KMS-11 (cell line): ENCODE measurements at regions not wholly inside any gene's neighbourhood (a gene's known extent, or its start where the extent isn't known, plus 50 kb on each side); places are given as distances from the start of the nearest gene placed in this dataset.

Experiments
- H2AFZ ChIP-seq: fragments of 200-600 bp; sonication (generic); 2 replicates; pipeline ENCODE4 v1.6.1; 2016; ENCODE audit warnings: antibody characterized with exemption, mixed run types, low read depth
- H3K27ac ChIP-seq: fragments of 200-600 bp; sonication (generic); 2 replicates; pipeline ENCODE4 v1.6.1; 2016; ENCODE audit warnings: mild to moderate bottlenecking, mixed run types
- H3K27me3 ChIP-seq: fragments of 200-600 bp; sonication (generic); 2 replicates; pipeline ENCODE4 v1.6.1; 2017; ENCODE audit warnings: mild to moderate bottlenecking, low read depth, mixed run types, moderate library complexity; ENCODE audit not compliant: insufficient read depth
- H3K36me3 ChIP-seq: fragments of 200-600 bp; sonication (generic); 2 replicates; pipeline ENCODE4 v1.6.1; 2017; ENCODE audit warnings: mild to moderate bottlenecking, mixed run types; ENCODE audit not compliant: insufficient read depth
- H3K4me1 ChIP-seq: fragments of 200-600 bp; sonication (generic); 2 replicates; pipeline ENCODE4 v1.6.1; 2016; ENCODE audit warnings: mild to moderate bottlenecking, low read depth, mixed run types; ENCODE audit not compliant: poor library complexity, severe bottlenecking
- H3K4me2 ChIP-seq: fragments of 200-600 bp; sonication (generic); 2 replicates; pipeline ENCODE4 v1.7.0; 2016; ENCODE audit warnings: mild to moderate bottlenecking, mixed run types
- H3K4me3 ChIP-seq: fragments of 200-600 bp; sonication (generic); IDR thresholded peaks from 2 replicates; pipeline ENCODE4 v1.6.1; 2017; ENCODE audit warnings: low read depth, low read length, mixed read lengths; ENCODE audit not compliant: insufficient read depth
- H3K79me2 ChIP-seq: fragments of 200-600 bp; sonication (generic); 2 replicates; pipeline ENCODE4 v1.6.1; 2016; ENCODE audit warnings: low read depth, mixed run types; ENCODE audit not compliant: insufficient read depth
- H3K9ac ChIP-seq: fragments of 200-600 bp; sonication (generic); 2 replicates; pipeline ENCODE4 v1.6.1; 2016; ENCODE audit warnings: mild to moderate bottlenecking, mixed run types
- H4K20me1 ChIP-seq: fragments of 200-600 bp; sonication (generic); 2 replicates; pipeline ENCODE4 v1.6.1; 2016; ENCODE audit warnings: mild to moderate bottlenecking, mixed run types; ENCODE audit not compliant: insufficient read depth
- TF ChIP-seq, protein P1 (sequence below): fragments of 200-600 bp; sonication (generic); conservative IDR thresholded peaks from 2 replicates; pipeline ENCODE4 v1.6.1; 2017; ENCODE audit warnings: low read depth, mild to moderate bottlenecking, antibody characterized with exemption, low read length, moderate library complexity, mixed read lengths

DNA sequence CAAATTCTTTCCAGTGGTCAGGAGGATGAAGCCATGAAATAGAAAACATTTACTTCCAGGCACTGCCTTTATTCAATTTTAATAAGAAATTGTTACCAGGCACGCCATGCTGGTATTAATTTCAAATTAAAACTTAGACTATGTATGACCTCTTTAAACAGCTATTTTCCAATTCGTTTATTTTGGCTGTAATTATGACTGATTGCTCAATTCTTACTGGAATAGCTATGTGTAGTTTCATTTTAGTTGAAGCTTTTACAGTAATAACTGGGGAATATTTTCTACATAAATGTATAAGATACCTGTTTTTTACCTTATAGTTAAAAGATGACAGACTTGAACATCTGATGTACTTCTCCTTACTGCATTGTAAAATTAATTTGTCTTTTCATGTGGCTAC is 480.0 kb upstream of the GOLIM4 start:
- Histone ChIP-seq H3K36me3 (no peaks in the 10 kb centered on the region), H3K4me2 (no peak overlapping the region), H3K9ac (no peak overlapping the region), H3K4me3 (no peak overlapping the region), H4K20me1 (no peaks in the 10 kb centered on the region), H3K79me2 (no peaks in the 10 kb centered on the region), H2AFZ (no peak overlapping the region), H3K27ac (no peak overlapping the region), H3K4me1 (peaks cover 13% of the 10 kb centered on the region), H3K27me3 (no peaks in the 10 kb centered on the region)
- TF ChIP-seq, protein P1, sequence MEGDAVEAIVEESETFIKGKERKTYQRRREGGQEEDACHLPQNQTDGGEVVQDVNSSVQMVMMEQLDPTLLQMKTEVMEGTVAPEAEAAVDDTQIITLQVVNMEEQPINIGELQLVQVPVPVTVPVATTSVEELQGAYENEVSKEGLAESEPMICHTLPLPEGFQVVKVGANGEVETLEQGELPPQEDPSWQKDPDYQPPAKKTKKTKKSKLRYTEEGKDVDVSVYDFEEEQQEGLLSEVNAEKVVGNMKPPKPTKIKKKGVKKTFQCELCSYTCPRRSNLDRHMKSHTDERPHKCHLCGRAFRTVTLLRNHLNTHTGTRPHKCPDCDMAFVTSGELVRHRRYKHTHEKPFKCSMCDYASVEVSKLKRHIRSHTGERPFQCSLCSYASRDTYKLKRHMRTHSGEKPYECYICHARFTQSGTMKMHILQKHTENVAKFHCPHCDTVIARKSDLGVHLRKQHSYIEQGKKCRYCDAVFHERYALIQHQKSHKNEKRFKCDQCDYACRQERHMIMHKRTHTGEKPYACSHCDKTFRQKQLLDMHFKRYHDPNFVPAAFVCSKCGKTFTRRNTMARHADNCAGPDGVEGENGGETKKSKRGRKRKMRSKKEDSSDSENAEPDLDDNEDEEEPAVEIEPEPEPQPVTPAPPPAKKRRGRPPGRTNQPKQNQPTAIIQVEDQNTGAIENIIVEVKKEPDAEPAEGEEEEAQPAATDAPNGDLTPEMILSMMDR, result no peak

DNA sequence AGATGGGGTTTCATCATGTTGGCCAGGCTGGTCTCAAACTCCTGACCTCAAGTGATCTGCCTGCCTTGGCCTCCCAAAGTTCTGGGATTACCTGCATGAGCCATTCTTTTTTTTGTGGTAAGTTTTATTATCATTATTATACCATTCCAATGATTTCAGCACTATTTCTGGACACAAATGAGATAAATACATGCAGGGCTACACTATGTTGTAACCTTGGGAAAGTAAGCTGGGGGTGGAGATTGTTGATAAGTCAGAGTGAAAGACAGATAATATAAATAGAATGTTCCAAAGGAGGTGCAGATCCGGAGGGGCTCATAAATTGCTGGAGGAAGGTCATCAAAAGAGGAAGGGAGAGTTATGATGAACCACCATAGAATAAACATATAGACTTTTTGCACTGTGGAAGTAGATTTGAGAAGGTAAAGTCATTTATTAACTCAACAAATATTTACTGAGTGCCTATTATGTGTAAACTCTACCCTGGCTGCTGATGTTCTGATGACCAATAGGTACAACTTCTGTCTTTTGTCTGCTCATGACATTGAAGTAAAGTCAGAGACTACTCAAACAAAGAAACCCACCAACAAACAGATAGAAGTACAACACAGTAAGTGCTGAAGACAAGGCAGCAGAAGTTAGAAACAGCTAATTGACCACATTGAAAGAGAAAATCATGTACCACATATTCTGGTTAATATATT is 478.9 kb upstream of the GOLIM4 start:
- no peaks in the 10 kb centered on the region for H4K20me1 ChIP-seq
- H3K9ac ChIP-seq, result no peak overlapping the region
- H3K4me1 ChIP-seq, result peaks cover 13% of the 10 kb centered on the region
- H3K4me2 ChIP-seq, result no peak overlapping the region
- H3K36me3 ChIP-seq, result no peaks in the 10 kb centered on the region
- TF ChIP-seq, protein P1, result no peak
- no peak overlapping the region for H3K4me3 ChIP-seq
- H3K79me2 ChIP-seq, result no peaks in the 10 kb centered on the region
- H2AFZ ChIP-seq, result no peak overlapping the region
- H3K27me3 ChIP-seq, result no peaks in the 10 kb centered on the region
- no peak overlapping the region for H3K27ac ChIP-seq

DNA sequence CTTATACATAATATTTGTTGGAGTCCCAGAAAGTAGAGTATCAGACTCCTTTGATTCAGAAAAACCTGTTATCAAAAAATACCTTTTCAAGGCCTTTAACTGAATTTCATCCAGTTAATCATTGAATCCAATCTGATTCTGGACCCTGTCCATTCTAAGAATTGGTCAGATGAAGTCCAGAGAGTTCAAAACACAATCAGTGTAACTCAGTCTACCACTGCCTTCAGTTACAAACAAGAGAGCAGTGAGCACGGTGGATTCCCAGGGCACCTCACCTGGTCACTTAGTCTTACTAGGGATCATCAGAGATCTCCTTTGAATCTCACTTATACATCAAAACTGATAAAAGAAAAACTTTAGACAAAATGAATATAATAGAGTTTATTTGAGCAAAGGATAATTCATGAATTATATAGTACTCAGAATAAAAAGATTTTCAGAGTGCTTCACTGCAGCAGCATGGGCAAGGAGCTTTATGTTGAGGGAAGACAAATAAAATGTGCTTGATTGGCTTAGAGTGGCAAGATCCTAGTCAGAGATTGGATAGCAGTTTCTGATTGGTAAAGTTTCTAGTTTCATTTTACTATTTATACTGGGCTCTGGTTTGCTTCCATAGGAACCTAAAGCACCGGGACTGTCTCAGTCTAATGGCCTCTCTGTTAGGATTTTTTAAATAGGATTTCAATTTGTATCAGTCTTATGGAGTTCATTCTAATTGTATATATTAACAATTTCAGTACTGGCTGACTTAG is 474.9 kb upstream of the GOLIM4 start:
- Histone ChIP-seq H3K27ac (no peak overlapping the region), H3K36me3 (no peaks in the 10 kb centered on the region), H3K4me1 (no peaks in the 10 kb centered on the region), H3K4me2 (no peak overlapping the region), H3K9ac (no peak overlapping the region), H4K20me1 (no peaks in the 10 kb centered on the region), H3K27me3 (no peaks in the 10 kb centered on the region), H3K4me3 (no peak overlapping the region), H2AFZ (no peak overlapping the region), H3K79me2 (no peaks in the 10 kb centered on the region)
- TF ChIP-seq, protein P1, result no peak

DNA sequence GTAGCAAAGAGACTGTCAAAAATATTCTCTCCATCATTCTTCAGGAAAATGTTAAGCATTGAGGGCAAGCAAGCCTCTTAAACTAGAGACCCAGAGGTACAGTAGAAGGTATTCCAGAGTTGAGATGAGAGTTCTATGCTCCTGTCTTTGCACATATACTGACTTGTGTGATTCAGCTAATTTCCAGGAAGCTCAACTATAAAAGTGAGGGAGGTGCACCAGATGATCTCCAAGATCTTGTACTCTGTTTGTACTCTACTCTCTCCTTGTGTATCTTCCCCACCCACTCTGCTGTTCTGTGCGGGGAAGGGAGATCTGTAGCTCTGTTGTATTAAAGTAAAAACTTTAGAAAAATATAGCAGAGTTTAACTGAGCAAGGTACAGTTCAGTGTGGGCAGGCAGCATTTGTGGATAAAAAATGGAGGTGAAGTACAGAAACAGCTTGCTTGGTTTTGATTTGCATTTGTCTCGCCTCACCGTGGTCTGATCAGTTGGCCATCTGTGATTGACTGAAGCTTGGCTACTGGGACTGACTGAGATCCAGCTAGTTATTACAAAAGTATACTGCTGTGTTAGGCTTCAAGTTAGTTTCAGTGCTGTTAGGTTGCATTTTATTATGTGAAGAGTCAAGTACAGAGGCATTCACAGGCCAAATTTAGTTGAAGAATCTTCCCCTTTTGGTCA is 463.1 kb upstream of the GOLIM4 start:
- Histone ChIP-seq H3K9ac (no peak overlapping the region), H3K27ac (no peak overlapping the region), H3K4me1 (no peaks in the 10 kb centered on the region), H3K4me2 (no peak overlapping the region), H3K27me3 (no peaks in the 10 kb centered on the region), H3K36me3 (no peaks in the 10 kb centered on the region), H3K4me3 (no peak overlapping the region), H4K20me1 (no peaks in the 10 kb centered on the region), H3K79me2 (no peaks in the 10 kb centered on the region), H2AFZ (no peak overlapping the region)
- TF ChIP-seq, protein P1, result no peak
